Neural cell (in vitro differentiated cells): ENCODE measurements at regions not wholly inside any gene's neighbourhood (a gene's known extent, or its start where the extent isn't known, plus 50 kb on each side); places are given as distances from the start of the nearest gene placed in this dataset.

Source experiments
- H2AFZ ChIP-seq: fragments of 200-600, 300-800 bp; sonication (generic), shearing (Covaris generic); 2 replicates; pipeline ENCODE4 v1.6.0; 2014; ENCODE audit warnings: low read depth, mild to moderate bottlenecking, antibody characterized with exemption, low read length, moderate library complexity
- H3F3A ChIP-seq: fragments of 200-600 bp; shearing (Covaris generic); 2 replicates; pipeline ENCODE4 v1.6.1; 2016; ENCODE audit warnings: mild to moderate bottlenecking, moderate library complexity, mixed read lengths, antibody characterized with exemption, low read length; ENCODE audit not compliant: insufficient read depth, poor library complexity, severe bottlenecking
- H3K27ac ChIP-seq: fragments of 200-600, 300-800 bp; sonication (generic), shearing (Covaris generic); 2 replicates; pipeline ENCODE4 v1.5.1; 2014; ENCODE audit warnings: mild to moderate bottlenecking, low read length, moderate library complexity
- H3K27me3 ChIP-seq: fragments of 300-800, 200-600 bp; sonication (generic), shearing (Covaris generic); 2 replicates; pipeline ENCODE4 v1.6.0; 2014; ENCODE audit warnings: mild to moderate bottlenecking, low read depth, low read length, moderate library complexity; ENCODE audit not compliant: insufficient read depth
- H3K36me3 ChIP-seq: fragments of 300-800, 200-600 bp; sonication (generic), shearing (Covaris generic); 2 replicates; pipeline ENCODE4 v1.5.1; 2014; ENCODE audit warnings: mild to moderate bottlenecking, antibody characterized with exemption, low read length, moderate library complexity; ENCODE audit not compliant: insufficient read depth
- H3K4me2 ChIP-seq: fragments of 300-800, 200-600 bp; sonication (generic), shearing (Covaris generic); 2 replicates; pipeline ENCODE4 v1.6.0; 2014; ENCODE audit warnings: mild to moderate bottlenecking, low read length
- H3K4me3 ChIP-seq: fragments of 300-800, 200-600 bp; sonication (generic), shearing (Covaris generic); 2 replicates; pipeline ENCODE4 v1.5.1; 2014; ENCODE audit warnings: mild to moderate bottlenecking, low read length, moderate library complexity
- H3K79me2 ChIP-seq: fragments of 200-600 bp; shearing (Covaris generic); replicated peaks from 2 replicates; pipeline ENCODE4 v1.6.0; 2014; ENCODE audit warnings: mild to moderate bottlenecking, low read length, moderate library complexity; ENCODE audit not compliant: insufficient read depth
- H3K9ac ChIP-seq: fragments of 300-800, 200-600 bp; sonication (generic), shearing (Covaris generic); 2 replicates; pipeline ENCODE4 v1.6.1; 2016; ENCODE audit warnings: mild to moderate bottlenecking, low read length, mixed read lengths
- H3K9me2 ChIP-seq: fragments of 200-600 bp; shearing (Covaris generic); 2 replicates; pipeline ENCODE4 v1.6.1; 2016; ENCODE audit warnings: mild to moderate bottlenecking, low read length, mixed read lengths; ENCODE audit not compliant: insufficient read depth
- H3K9me3 ChIP-seq: fragments of 200-600, 300-800 bp; sonication (generic), shearing (Covaris generic); 2 replicates; pipeline ENCODE4 v1.6.1; 2016; ENCODE audit warnings: mild to moderate bottlenecking, mixed run types, low read length, moderate library complexity, mixed read lengths
- H4K20me1 ChIP-seq: fragments of 200-600 bp; shearing (Covaris generic); 2 replicates; pipeline ENCODE4 v1.6.1; 2016; ENCODE audit warnings: mild to moderate bottlenecking, mixed run types; ENCODE audit not compliant: insufficient read depth
- EP300 ChIP-seq: fragments of 450-650 bp; conservative IDR thresholded peaks from 2 replicates; pipeline ENCODE4 v1.6.1; 2014; ENCODE audit warnings: antibody characterized with exemption, mild to moderate bottlenecking, moderate library complexity; ENCODE audit not compliant: poor library complexity, severe bottlenecking
- EZH2 ChIP-seq: fragments of 200-600, 300-800 bp; shearing (Covaris generic), sonication (generic); IDR thresholded peaks from 2 replicates; pipeline ENCODE4 v1.6.1; 2014; ENCODE audit warnings: antibody characterized with exemption, low read length, borderline replicate concordance, mild to moderate bottlenecking; ENCODE audit not compliant: insufficient read depth, poor library complexity, severe bottlenecking
- MXI1 ChIP-seq: fragments of 450-650 bp; conservative IDR thresholded peaks from 2 replicates; pipeline ENCODE4 v1.6.1; 2014; ENCODE audit warnings: antibody characterized with exemption, mild to moderate bottlenecking; ENCODE audit not compliant: poor library complexity, severe bottlenecking
- POLR2AphosphoS5 ChIP-seq: IDR thresholded peaks from 2 replicates; pipeline ENCODE4 v1.6.1; 2012
- RAD21 ChIP-seq: fragments of 450-650 bp; conservative IDR thresholded peaks from 2 replicates; pipeline ENCODE4 v1.6.1; 2014; ENCODE audit warnings: antibody characterized with exemption, mild to moderate bottlenecking, moderate library complexity
- SMC3 ChIP-seq: fragments of 450-650 bp; conservative IDR thresholded peaks from 2 replicates; pipeline ENCODE4 v1.6.1; 2014; ENCODE audit warnings: antibody characterized with exemption, mild to moderate bottlenecking, moderate library complexity; ENCODE audit not compliant: poor library complexity
- TAF1 ChIP-seq: IDR thresholded peaks from 2 replicates; pipeline ENCODE4 v1.6.1; 2012; ENCODE audit warnings: low read depth
- TF ChIP-seq, protein P1 (sequence below): IDR thresholded peaks from 2 replicates; pipeline ENCODE4 v1.6.1; 2012; ENCODE audit warnings: borderline replicate concordance
- TF ChIP-seq, protein P2 (sequence below): fragments of 450-650 bp; IDR thresholded peaks from 2 replicates; pipeline ENCODE4 v1.5.1; 2014; ENCODE audit warnings: antibody characterized with exemption, mild to moderate bottlenecking, moderate library complexity; ENCODE audit not compliant: poor library complexity, severe bottlenecking

DNA sequence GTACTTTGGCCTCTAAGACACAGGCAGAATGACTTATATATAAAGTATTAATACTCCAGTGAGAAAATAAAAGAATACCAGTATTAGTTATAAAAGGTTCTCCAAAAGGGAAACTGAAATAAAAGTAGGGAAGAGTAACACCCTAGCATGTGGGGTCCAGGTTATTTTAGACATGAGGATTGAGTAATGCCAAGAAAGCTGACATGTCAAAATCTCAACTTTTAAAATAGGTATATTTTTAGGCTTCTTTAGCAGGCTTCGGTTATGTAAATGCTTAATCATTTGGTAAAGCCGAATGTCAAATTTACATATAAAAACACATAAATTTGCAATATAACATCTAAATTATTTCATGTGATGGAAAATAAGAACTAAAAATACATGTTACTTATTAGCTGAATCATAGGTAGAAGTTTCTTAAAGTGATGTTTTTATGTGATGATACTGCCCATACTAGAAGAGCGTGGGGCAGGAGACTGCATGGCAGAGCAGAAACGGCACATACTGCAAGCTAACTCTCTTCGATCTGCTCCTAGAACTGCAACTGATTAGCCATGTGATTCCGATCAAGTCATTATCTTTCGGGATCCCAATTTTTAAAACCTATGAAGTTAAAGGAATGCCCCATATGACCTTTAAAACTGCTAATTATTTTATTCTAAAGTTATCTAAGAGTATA, 129.4 kb upstream of the DST start:
- Histone ChIP-seq H3K4me2 (no peak overlapping the region), H3K27me3 (no peaks in the 10 kb centered on the region), H3K9ac (no peak overlapping the region), H2AFZ (no peak overlapping the region), H3K36me3 (no peaks in the 10 kb centered on the region), H3K27ac (no peak overlapping the region), H3K4me3 (no peak overlapping the region), H3K9me3 (no peaks in the 10 kb centered on the region), H3K79me2 (peaks cover 13% of the 10 kb centered on the region), H3F3A (no peaks in the 10 kb centered on the region), H3K9me2 (no peaks in the 10 kb centered on the region), H4K20me1 (no peaks in the 10 kb centered on the region)
- TF ChIP-seq POLR2AphosphoS5 (no peak), TAF1 (no peak), SMC3 (no peak), RAD21 (no peak), EP300 (no peak), EZH2 (no peak), MXI1 (no peak)
- TF ChIP-seq, protein P1, sequence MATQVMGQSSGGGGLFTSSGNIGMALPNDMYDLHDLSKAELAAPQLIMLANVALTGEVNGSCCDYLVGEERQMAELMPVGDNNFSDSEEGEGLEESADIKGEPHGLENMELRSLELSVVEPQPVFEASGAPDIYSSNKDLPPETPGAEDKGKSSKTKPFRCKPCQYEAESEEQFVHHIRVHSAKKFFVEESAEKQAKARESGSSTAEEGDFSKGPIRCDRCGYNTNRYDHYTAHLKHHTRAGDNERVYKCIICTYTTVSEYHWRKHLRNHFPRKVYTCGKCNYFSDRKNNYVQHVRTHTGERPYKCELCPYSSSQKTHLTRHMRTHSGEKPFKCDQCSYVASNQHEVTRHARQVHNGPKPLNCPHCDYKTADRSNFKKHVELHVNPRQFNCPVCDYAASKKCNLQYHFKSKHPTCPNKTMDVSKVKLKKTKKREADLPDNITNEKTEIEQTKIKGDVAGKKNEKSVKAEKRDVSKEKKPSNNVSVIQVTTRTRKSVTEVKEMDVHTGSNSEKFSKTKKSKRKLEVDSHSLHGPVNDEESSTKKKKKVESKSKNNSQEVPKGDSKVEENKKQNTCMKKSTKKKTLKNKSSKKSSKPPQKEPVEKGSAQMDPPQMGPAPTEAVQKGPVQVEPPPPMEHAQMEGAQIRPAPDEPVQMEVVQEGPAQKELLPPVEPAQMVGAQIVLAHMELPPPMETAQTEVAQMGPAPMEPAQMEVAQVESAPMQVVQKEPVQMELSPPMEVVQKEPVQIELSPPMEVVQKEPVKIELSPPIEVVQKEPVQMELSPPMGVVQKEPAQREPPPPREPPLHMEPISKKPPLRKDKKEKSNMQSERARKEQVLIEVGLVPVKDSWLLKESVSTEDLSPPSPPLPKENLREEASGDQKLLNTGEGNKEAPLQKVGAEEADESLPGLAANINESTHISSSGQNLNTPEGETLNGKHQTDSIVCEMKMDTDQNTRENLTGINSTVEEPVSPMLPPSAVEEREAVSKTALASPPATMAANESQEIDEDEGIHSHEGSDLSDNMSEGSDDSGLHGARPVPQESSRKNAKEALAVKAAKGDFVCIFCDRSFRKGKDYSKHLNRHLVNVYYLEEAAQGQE, result no peak
- TF ChIP-seq, protein P2, sequence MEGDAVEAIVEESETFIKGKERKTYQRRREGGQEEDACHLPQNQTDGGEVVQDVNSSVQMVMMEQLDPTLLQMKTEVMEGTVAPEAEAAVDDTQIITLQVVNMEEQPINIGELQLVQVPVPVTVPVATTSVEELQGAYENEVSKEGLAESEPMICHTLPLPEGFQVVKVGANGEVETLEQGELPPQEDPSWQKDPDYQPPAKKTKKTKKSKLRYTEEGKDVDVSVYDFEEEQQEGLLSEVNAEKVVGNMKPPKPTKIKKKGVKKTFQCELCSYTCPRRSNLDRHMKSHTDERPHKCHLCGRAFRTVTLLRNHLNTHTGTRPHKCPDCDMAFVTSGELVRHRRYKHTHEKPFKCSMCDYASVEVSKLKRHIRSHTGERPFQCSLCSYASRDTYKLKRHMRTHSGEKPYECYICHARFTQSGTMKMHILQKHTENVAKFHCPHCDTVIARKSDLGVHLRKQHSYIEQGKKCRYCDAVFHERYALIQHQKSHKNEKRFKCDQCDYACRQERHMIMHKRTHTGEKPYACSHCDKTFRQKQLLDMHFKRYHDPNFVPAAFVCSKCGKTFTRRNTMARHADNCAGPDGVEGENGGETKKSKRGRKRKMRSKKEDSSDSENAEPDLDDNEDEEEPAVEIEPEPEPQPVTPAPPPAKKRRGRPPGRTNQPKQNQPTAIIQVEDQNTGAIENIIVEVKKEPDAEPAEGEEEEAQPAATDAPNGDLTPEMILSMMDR, result no peak

DNA sequence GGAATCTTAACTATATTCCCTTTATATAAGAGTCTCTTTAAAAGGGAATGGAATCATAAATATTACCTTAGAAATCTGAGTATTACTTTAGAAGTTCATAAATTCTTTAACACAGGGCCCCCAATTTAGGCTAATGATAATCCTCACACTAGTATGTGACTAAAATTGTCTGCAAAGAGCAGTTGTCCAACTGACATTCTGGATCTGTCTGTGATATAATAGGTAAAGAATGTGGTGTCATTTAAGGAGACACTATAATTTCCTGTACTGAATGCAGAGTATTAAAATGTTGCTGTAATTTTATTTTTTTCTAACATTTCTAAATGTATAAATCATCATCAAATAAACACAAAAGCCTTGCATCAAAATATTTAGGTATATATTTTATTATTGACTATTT, 128.5 kb upstream of the DST start:
- H3K36me3 ChIP-seq, result no peaks in the 10 kb centered on the region
- no peaks in the 10 kb centered on the region for H4K20me1 ChIP-seq
- H3K9me2 ChIP-seq, result no peaks in the 10 kb centered on the region
- no peak overlapping the region for H3K4me3 ChIP-seq
- no peak overlapping the region for H3K27ac ChIP-seq
- H3K27me3 ChIP-seq, result no peaks in the 10 kb centered on the region
- TF ChIP-seq MXI1 (no peak), TAF1 (no peak), SMC3 (no peak), EP300 (no peak), EZH2 (no peak), POLR2AphosphoS5 (no peak), RAD21 (no peak)
- TF ChIP-seq, protein P1, result no peak
- TF ChIP-seq, protein P2, result no peak
- H3F3A ChIP-seq, result no peaks in the 10 kb centered on the region
- H3K79me2 ChIP-seq, result peaks cover 15% of the 10 kb centered on the region
- H3K9me3 ChIP-seq, result no peaks in the 10 kb centered on the region
- no peak overlapping the region for H3K4me2 ChIP-seq
- H2AFZ ChIP-seq, result no peak overlapping the region
- no peak overlapping the region for H3K9ac ChIP-seq
